GM18507 (cell line): ENCODE measurements at regions not wholly inside any gene's neighbourhood (a gene's known extent, or its start where the extent isn't known, plus 50 kb on each side); places are given as distances from the start of the nearest gene placed in this dataset.
"Not testable (repeated sequence)": the region's sequence is repeated elsewhere in the genome, so short reads cannot be mapped to it uniquely, and the experiment has no call there.

Experiments used
- DNase-seq: peaks from one replicate; pipeline ENCODE4 v3.0.0; 2011; ENCODE audit warnings: low read depth; ENCODE audit not compliant: insufficient read length; ENCODE audit errors: extremely low spot score
- FAIRE-seq: peaks from 2 replicates; lab custom pipeline; 2011; peaks lifted over from hg19 to GRCh38; lab: Jason Lieb, UNC

DNA sequence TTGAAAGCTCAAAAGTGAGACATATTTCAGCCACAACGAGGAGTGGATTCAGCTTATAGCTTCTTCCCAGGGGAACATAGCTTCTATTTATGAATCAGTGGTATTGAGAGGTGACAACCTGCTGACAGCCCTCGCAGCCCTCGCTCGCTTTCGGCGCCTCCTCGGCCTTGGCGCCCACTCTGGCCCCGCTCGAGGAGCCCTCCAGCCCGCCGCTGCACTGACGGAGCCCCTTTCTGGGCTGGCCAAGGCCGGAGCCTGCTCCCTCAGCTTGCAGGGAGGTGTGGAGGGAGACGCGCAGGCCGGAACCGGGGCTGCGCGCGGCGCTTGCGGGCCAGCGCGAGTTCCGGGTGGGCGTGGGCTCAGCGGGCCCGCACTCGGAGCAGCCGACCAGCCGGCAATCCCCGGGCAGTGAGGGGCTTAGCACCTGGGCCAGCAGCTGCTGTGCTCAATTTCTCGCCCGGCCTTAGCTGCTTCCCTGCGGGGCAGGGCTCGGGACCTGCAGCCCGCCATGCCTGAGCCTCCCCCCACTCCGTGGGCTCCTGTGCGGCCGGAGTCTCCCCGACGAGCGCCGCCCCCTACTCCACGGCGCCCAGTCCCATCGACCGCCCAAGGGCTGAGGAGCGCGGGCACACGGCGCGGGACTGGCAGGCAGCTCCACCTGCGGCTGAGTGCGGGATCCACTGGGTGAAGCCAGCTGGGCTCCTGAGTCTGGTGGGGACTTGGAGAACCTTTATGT is 207.9 kb upstream of the RFX3 start:
- FAIRE-seq = not testable (repeated sequence)

DNA sequence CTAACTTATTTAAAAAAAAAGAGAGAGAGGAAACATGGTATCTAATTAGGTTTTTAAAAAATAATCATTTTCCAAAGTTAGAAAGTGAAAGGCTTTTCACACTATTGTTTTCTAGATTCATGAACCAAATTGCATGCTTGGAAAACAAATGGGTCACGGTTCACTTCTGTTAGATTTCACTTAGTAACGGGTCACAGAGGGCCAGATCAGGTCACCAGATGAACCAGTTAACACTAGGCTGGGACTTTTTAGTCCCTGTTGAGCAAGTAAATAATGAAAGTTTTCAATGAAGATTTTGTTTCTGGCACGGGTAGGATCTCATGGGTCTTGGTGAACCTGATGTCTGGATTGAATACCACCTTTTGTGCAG is 207.2 kb upstream of the RFX3 start:
- FAIRE-seq (no peak), DNase-seq (no peak)

More for the DNA sequence above, 207.9 kb upstream of the RFX3 start:
- not testable (repeated sequence) for DNase-seq

DNA sequence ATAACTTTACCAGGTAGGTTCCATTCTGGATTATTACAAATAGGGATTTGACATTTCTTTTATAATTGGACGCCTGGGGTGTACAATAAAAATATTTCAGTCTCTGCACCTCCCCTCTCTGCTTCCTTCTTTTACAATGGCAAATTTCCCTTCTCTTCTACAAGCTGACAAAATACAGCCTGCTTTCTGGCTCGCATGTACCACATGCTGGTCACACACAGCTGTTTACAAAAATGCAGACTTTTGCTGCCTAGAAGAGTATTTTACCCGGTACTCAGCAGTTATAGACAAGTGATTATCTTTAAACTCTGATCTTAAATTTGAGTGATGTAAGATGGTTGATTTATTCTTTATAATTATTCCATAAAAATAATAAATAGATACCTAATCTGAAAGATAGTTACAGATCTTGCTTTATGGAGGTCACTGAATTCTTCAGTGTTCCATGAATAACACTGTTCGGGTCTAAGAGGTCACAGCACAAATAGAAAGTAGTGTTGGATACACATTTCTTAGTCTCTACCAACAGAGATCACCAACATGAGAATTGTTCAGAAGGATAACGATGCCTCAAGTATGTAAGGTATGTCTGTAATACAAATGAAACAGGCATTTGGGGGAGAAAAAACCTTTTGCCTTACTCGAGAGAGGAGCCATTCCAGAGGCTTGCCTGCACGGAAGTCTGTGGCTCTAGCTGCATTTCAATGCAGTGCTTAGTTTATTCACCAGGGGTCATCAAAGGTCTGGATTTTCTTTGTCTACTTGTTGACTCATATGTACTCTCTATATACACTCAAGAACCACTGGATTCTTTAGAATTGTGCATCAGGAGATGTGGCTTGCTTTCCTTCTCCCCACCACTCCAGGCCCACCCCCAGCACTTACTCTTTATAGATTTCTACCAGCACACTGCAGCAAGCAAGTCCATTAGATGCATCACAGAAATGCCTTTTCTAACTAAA is 206.6 kb upstream of the RFX3 start:
- peak; percentile 90 for FAIRE-seq

DNA sequence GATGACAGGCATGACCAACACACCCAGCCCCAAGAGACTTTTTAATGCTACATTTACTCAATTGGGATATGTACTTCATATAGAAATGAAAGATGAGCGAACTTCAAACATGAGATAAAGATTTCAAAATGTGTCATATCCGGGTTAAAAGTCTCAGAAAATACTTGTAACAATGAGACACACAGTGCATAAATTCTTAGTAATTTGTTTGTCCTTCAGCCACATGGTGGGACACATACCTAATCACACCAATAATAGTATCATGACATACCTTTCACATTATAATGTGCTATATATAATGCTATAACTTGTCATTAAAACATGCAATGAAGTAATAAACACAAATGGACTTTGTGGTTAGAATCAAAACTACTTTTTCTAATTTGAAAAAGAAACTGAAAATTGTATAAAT is 204.7 kb upstream of the RFX3 start:
- DNase-seq (no peak), FAIRE-seq (no peak)

More for the DNA sequence above, 206.6 kb upstream of the RFX3 start:
- peak; percentile 35 for DNase-seq

DNA sequence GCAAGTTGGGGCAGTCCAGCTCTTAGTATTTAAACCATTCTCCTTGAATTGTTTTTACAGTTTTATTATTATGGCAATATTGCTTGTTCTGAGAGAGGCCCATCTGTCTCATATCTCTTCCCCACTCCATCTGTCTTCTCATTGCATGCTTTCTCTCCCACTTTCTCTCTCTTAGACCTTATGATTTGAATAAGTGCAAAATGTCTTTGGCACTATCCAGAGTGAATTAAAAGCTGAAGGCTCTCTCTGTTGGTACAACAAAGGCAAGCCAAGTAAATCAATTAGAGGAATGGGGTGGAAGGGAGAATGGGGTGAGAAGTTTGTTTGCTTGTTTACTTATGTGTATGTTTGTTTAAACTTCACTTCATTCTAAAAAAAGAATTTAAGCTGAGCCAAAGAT is 195.3 kb upstream of the RFX3 start:
- FAIRE-seq (no peak), DNase-seq (no peak)

DNA sequence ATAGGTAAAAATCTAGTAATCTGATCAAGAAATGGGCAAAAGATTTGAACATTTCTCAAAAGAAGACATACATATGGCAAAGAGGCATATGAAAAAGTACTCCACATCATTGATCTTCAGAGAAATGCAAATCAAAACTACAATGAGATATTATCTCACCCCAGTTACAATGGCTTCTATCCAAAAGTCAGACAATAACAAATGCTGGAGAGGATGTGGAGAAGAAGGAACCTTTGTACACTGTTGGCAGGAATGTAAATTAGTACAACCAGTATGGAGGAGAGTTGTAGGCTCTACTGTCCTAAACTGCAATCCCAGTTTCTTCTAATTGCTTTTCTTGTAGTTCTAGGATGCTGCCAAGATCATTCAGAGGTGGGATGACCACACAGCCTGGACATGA is 193.5 kb upstream of the RFX3 start:
- FAIRE-seq (no peak), DNase-seq (no peak)

DNA sequence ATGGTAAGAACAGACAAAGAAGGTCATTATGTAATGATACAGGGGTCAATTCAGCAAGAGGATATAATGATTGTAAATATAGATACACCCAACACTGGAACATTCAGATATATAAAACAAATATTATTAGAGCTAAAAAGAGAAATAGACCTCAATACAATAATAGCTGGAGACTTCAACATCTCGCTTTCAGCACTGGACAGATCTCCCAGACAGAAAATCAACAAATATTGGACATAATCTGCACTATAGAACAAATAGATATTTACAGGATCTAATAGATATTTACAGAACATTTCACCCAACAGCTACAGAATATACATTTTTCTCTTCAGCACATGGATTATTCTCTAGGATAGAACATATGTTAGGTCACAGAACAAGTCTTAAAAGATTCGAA is 190.6 kb upstream of the RFX3 start:
- no peak for DNase-seq

DNA sequence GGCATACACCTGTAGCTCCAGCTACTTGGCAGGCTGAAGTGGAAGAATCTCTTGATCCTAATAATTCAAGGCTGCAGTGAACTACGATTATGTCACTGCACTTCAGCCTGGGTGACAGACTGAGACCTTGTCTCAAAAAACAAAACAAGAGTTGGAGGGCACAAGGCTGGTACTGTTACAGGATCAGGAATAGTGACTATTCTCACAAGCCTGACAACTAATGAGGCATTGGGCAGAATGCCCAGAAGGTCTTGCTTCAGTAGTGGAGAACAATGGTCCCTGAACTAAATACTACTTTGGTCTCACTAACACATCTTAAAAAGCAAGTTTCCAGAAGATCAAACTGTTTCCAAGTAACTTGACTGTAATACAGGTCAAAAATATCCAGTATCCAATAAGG is 182.9 kb upstream of the RFX3 start:
- DNase-seq = no peak
- FAIRE-seq = no peak

More for the DNA sequence above, 190.6 kb upstream of the RFX3 start:
- FAIRE-seq = no peak

DNA sequence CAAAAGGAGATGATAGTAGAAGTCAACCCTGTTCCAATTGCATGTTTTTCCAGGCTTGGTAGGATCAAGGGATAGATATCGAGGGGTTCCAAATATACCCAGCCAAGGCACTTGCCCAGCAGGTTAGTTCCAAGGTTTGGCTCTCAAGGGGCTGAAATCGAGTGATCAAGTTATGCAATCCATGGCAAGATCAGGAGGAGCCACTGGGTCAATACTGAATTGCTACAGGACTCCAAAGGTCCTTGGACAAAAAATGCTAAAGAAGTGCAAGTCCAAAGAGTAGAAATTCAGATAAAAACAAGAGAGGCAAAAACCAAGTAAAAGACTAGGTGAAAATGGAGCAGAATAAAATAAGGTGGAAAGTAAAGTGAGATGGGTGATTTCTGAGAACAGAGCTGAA is 179.1 kb upstream of the RFX3 start:
- FAIRE-seq (no peak), DNase-seq (no peak)

DNA sequence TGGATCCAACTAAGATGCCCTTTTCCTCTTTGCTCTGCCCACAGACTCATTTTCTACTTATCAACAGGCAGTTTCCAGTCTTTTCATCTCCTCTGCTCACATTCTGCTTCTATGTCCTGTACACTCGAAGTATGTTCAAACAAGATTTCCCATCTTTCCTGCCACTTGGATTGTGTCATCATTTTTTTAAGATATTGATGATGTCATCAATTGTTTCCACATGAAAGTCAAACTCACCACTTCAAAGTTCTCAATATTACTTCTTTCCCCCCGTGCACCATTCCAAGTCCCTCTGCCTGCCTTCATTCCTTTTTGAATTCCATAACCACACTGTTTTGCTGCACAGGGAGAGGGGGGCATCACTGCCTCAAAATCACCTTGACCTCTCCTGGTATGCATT is 175.0 kb upstream of the RFX3 start:
- FAIRE-seq (no peak), DNase-seq (no peak)

DNA sequence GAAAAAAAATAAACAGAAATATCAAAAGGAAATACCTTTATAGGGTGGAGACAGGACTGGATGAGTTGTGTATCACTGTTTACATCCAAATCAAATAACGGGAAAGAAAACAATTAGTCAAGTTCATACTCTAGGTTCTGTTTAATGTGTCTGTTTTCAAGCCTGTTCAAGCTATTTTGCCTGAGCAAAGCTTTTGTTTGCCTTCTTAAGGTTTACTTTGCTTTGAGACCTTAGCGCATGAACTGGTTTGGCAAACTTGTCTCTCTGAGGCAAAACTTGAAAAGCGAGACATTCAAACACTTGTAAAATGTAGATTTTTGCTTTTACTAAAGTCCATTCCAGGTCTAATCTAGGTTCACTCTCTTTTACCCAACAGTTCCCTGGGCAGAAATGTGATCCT is 174.1 kb upstream of the RFX3 start:
- FAIRE-seq (no peak), DNase-seq (no peak)

DNA sequence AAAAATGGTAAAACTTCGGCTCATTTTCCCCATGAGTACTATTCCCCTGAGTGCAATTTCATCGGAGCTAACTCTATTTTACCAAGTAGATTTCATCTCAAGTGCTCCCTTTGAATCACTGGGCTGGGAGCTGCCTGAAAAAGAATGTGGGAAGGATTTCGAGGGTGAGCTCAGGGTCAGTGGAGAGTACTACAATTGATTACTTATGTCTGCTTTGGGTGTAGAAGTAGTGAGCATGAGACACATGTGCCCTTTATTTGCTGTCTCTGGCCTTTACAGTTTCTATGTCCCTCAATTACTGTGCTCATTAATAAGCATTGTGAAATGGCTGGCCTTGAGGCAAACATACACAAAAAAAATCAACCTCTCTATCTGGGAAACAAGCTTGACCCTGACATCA is 172.7 kb upstream of the RFX3 start:
- no peak for DNase-seq
- no peak for FAIRE-seq

DNA sequence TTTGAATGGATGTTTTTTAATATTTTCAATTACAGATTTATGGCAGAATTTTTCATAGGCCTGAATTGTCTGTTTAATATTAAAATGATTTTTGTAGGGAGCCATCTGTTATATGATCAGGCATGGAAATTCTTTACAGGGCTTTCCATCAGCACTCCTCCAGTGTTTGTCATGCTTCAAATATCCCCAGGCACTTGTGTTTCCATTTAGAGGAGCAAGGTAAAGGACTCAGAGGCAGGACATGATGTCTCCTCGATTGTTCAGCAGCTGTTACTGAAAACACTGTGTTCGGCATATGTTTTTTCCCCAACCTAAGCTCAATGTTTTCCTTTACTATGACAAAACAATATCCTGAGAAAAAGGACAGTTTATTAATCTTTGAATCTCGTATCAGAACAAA is 172.3 kb upstream of the RFX3 start:
- FAIRE-seq (no peak), DNase-seq (no peak)

DNA sequence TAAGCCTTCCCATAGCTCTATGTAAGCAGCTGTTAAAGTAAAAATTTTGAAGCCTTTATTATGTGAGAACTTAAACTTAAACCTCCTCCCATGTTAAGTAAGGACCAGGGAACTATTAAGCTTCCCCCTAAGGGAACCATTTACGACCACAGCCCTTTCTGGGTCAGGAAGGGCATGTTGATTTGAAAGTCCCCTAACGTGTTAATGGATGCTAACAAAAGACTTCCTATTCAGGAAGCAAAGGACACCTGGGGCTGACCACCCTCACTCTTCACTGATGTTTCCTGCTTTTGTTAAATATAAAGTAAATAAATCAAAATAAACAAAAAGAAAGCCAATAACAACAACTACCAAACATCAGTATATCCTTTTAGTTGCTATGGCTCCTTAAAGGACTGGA is 170.6 kb upstream of the RFX3 start:
- DNase-seq = no peak
- FAIRE-seq = no peak

DNA sequence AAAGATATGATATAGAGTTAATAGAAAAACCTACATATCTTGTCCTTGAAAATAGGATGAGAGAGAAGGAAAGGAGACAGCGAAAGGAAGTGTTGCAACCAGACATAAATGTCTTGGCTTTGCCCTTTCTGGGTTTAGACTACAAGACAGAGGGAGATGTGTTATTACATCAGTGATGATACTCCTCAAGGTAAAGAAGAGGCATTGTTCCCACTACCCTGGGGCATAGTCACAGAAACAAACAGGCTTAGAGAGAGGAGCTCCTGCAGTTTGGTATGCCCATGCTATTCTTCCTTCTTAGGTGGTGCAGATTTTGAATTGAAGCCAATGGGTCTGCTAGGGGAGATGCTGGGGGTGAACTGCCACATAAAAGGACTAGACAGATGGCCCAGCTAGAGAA is 166.8 kb upstream of the RFX3 start:
- FAIRE-seq = no peak
- no peak for DNase-seq

DNA sequence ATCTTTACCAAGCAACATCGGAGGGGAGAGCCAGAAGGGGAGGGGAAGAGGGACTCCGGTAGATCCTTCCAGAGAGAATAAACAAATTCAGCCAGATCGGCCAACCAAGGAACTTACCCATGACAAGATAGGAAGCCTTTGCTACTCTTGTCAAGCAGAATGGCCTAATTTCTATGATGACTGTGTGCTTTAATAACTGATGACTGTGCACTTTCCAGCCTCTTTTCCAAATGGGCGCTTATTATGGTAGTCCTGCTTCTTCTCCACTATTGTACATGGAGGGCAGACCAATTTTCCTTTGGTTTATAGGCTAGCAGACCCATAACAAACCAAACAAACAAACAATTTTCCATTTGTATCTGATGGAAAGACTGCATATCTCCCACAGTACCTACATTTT is 163.8 kb upstream of the RFX3 start:
- DNase-seq (no peak), FAIRE-seq (no peak)

DNA sequence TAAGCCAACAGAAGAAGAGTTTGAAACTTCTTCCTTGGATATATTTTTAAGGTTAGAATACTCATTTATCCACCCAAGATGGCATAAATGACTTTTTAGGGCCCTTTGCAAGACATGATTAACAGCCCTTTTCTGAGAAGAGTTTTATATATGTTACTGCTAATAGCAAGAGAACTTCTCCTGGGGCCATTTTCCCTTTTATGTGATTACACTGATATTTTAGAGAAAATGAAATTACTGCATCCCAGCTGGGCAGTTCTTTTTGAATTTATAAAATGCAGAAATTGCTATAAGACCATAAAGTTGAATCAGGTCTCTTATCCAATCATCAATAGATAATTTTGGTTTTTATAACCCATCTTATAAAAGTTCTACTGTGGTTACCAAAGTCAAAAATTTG is 161.3 kb upstream of the RFX3 start:
- DNase-seq (no peak), FAIRE-seq (no peak)

DNA sequence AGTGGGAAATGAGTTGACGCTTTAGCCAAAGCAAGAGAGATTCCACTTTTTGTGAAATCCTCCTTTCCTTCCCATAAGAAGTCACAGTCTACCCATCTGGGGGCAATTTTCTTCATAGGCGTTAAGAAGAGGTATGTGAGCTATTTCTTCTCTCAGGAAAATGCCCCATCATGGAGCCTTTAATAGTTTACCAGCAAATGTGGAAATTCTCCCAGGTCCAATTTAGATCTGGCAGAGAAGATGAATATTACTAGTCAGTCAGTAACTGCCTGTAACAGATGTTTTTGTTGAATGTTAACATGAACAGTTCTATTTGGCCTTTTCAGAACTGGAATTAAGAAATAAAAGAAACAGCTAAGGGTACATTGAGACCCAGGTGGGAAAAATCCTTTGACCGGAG is 156.4 kb upstream of the RFX3 start:
- no peak for FAIRE-seq
- no peak for DNase-seq

DNA sequence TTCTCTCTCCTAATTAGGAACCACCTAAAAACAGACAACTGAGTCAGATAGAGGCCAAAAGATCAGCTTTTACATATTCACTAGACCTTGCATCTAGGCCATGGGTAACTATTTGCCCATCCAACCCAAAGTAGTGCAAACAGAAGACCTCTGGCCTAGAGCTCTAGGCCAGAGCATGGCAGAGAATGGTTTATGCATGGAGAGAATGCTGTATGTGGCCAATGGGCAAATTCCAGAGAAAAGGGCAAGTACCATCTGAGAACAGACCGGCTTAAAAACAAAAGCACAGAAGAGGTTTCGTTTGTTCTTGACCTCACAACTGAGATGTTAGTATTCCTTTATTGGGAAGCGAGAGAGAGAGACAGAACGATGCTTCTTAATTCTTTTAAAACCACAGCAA is 151.7 kb upstream of the RFX3 start:
- FAIRE-seq = no peak
- no peak for DNase-seq

DNA sequence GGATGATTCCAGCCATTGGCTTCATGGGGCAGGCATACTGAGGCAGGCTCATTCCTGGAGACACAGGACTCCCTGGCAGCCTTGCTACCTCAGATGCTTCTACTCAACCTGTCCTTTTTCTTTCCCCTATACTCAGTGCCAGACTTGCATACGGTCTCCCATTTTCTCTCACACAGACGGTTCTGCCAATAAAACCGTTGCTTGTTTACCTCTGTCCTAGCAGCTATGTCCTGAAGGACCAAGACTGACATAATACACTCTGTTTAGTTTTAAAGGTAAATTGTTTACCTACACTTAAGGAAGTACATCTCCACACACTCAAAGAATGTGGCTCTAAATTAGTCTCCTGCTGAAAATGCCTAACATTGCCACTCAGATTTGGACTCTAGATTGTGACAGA is 151.0 kb upstream of the RFX3 start:
- FAIRE-seq = no peak

DNA sequence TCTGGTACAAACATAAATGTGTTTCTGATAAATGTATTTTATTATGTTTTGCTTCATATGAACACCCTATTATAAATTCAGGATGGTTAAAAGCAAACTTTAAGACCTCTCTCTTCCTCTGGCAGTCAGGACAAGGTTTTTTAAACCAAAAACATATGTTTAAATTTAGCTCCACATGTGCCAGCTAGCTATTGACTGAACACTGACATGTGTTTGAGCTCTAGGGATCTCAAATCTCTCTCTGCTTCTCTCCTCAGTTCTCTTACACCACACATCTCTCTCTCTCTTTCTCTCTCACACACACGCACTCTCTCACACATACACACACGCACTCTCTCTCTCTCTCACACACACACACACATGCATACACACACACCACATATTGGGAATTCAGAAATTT is 150.1 kb upstream of the RFX3 start:
- FAIRE-seq = peak; percentile 18
- no peak for DNase-seq

More for the DNA sequence above, 151.0 kb upstream of the RFX3 start:
- DNase-seq = no peak
